Astrocyte (in vitro differentiated cells and primary cell): ENCODE measurements at regions not wholly inside any gene's neighbourhood (a gene's known extent, or its start where the extent isn't known, plus 50 kb on each side); places are given as distances from the start of the nearest gene placed in this dataset.
"Not testable (repeated sequence)": the region's sequence is repeated elsewhere in the genome, so short reads cannot be mapped to it uniquely, and the experiment has no call there.

Source experiments
- EZH2 ChIP-seq: IDR thresholded peaks from 2 replicates; pipeline ENCODE4 v1.6.1; 2012; ENCODE audit warnings: mild to moderate bottlenecking, low read length, inconsistent platforms; ENCODE audit not compliant: insufficient read depth
- TF ChIP-seq, protein P1 (sequence below): IDR thresholded peaks from 2 replicates; pipeline ENCODE4 v1.5.1; 2011; ENCODE audit warnings: low read depth, mild to moderate bottlenecking, inconsistent platforms, low read length, moderate library complexity; ENCODE audit not compliant: insufficient read depth

DNA sequence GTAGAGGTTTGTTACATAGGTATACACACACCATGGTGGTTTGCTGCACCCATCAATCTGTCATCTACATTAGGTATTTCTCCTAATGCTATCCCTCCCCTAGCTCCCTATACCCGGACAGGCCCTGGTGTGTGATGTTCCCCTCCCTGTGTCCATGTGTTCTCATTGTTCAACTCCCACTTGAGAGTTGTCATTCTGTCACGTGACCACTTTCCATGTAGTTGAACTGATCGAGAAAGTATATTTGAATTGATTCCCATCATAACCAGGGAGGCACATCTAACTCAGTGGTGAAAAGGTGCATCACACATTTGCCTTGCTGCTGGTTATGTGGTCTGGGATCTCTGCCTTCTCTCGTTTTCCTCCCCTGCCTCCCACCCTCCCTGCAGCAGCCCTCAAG, 491.4 kb downstream of the NTRK2 start:
- TF ChIP-seq EZH2 = not testable (repeated sequence)
- TF ChIP-seq, protein P1, sequence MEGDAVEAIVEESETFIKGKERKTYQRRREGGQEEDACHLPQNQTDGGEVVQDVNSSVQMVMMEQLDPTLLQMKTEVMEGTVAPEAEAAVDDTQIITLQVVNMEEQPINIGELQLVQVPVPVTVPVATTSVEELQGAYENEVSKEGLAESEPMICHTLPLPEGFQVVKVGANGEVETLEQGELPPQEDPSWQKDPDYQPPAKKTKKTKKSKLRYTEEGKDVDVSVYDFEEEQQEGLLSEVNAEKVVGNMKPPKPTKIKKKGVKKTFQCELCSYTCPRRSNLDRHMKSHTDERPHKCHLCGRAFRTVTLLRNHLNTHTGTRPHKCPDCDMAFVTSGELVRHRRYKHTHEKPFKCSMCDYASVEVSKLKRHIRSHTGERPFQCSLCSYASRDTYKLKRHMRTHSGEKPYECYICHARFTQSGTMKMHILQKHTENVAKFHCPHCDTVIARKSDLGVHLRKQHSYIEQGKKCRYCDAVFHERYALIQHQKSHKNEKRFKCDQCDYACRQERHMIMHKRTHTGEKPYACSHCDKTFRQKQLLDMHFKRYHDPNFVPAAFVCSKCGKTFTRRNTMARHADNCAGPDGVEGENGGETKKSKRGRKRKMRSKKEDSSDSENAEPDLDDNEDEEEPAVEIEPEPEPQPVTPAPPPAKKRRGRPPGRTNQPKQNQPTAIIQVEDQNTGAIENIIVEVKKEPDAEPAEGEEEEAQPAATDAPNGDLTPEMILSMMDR = not testable (repeated sequence)
